HG03460 (cell line): ENCODE measurements at regions not wholly inside any gene's neighbourhood (a gene's known extent, or its start where the extent isn't known, plus 50 kb on each side); places are given as distances from the start of the nearest gene placed in this dataset.
A peak's percentile ranks its signal among the peaks of the same experiment; 100 is the strongest.

ENCODE experiments used
- ATAC-seq: cut with Tn5 transposase; IDR thresholded peaks from one replicate; pipeline ENCODE4 v1.9.1; 2021; ENCODE audit not compliant: unreplicated experiment

DNA sequence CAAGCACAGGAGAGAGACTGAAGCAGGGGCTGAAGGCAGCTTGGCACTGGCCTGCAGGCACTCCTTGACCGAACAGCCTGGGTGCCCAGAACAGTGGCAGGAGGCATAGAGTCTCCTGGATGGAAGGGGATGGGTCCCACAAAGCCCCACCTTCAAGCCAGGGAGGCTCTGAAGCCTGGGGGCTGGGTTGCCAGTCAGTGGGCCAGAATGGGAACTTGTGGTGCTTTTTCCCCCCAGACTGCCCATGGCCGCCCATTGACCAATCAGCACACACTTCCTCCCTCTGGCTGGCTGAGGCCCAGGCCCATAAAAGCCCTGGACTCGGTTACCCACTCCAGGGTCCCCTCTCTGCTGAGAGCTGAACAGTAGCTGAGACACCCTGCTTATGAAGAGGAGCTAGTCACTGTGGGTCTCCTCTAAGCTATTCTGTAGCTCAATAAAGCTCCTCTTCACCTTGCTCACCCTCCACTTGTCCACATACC, 109.6 kb downstream of the ELAPOR2 start:
- ATAC-seq = no peak

DNA sequence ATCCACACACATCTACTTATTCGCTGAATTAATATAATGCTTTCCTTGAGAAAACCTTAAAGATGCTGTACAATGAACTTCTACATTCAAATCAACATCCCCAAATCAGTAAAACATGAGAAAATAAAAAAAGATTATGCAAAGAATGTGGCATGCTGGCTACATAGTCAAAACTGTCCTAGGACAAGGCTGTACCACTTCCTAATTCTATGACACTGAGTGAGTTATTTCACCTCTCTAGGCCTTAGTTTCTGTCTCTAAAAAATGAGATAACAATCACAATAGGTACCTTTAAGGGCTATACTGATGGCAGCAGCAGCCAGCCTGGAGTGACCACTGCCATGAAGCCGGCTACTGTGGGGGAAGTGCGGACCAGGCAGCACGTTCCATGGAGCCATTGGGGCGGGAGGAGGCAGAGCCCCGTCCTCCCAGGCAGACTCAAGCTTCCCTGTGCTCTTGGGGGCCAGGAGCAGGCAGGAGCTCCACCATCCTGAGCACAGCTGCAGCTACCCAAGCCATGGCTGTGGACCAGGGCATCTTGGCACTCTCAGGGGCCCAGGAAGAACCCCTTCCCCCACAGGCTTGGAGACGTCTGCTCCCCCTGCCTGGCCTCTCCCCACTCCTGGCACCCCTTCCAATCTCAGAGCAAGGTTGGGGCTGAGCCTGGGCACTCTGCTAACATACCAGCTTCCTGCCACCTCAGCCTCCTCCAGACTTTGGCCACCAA, 110.2 kb downstream of the ELAPOR2 start:
- ATAC-seq = peak; percentile 93

DNA sequence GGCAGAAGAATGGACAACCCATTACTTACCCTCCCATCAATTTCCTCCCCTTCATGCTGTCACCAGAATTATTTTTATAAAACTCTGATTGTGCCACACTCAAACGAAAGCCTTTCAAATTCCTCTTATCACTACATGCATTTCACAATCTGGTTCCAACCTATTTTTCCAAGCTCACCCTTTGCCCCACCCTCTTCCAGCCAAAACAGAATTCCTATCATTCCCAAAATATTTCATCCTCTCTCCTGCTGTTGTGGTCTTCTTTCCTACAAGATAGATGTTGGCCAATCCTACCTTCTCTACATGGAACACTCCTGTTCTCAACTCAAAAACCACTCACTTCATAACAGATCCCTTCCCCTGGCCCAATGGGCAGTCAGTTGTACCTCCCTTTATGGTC, 111.5 kb downstream of the ELAPOR2 start:
- no peak for ATAC-seq

DNA sequence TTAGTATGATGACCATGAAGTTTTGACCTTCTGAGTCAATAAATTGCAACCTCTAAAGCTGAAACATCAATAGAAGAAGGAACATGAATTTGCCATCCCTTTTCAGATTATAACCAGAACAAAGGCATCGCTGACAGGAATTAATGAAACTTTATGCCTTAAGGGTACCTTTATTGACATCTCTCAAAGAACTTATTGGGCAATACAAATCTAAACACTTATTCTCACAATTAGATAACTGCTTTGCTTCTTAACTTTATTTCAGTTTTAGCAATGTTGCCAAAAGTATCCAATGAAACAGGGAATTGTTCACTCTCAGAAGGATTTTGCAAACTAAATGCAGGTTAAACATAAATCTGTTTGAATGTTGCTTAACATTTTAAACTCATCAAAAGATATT, 116.0 kb downstream of the ELAPOR2 start:
- ATAC-seq = no peak

DNA sequence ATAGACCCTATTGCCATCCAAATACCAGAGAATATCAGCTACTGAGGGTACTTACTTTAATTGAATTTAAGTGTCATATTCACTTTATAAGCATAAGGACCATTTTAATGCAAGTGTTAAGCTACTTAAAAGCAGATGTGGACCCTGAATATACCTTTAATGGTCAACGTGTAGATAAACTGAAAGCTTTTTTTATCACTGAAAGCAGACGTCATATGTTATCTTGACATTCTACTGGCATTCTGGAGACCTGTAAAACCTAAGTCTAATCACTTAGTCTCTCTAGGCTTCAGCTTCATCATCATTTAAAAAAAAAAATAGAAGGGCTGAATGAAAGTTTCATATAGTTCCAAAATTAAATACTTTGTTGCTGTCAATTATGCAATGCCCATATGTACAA, 116.5 kb downstream of the ELAPOR2 start:
- no peak for ATAC-seq

DNA sequence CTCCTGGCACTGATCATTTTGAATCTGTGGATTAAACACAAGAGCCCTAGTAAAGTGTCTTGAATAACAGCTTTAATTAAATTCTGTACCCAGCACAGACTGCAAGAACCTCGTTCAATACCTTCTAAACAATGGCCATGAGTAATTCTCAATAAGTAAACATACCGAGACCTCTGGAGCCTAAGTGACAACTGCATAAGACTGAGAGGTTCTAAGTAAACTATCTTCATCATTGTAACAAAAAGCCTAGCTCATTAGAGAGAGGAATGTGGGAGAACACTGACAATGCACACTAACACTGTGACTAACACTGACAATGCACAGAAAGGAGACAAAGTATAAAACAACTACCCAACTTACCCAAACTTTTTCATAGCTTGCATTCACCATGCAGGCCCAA, 117.4 kb downstream of the ELAPOR2 start:
- no peak for ATAC-seq

DNA sequence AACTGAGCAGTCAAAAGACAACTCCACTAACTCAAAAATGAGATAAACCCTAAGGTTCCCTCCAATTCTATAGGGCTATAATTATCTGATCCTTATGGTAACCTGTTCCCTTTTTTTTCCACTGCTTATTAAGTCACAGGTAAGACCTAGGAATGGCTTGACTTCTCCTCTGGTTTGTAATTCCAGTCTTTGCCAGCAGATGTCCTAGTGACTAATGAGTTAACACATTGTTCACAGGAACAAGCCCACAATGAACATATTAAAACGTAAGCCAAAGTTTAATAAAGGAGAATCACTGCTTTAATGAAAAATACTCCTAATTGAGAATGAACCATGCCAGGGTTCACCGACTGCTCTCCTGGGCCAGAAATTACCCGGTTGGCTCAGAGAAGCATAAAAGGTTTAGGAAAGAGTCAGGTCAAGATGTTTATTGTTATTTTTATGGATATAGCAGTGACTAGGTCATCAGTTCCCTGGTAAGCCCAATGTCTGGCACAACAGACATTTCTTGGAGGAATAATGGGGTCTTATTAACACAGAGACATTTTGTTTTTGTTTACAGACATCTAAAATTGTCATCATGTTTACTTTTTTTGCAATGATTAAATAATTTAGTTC, 120.1 kb downstream of the ELAPOR2 start:
- peak; percentile 81 for ATAC-seq

DNA sequence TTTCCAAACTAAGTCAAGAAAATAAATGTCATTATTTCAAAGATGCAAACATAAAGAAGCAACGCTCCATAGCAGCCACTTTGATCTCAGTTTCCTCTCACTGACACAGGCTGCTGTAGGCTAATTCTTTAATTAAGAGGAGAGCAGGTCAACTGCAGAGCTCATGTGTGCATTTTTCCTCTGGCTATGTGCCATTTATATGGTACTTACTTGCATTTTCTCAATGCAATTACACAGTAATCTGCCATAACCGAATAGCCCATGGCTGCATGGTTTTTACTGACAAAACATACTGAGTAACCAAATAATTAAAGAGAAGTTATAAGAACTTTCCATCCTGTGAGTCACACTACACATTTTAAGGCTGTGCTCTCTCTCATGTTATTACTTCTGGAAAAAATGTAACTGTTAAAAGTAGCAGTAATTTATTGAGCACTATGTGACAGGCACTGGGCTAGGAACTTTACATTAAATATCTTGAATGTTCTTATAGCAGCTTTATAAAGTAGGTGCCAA, 122.0 kb downstream of the ELAPOR2 start:
- no peak for ATAC-seq

DNA sequence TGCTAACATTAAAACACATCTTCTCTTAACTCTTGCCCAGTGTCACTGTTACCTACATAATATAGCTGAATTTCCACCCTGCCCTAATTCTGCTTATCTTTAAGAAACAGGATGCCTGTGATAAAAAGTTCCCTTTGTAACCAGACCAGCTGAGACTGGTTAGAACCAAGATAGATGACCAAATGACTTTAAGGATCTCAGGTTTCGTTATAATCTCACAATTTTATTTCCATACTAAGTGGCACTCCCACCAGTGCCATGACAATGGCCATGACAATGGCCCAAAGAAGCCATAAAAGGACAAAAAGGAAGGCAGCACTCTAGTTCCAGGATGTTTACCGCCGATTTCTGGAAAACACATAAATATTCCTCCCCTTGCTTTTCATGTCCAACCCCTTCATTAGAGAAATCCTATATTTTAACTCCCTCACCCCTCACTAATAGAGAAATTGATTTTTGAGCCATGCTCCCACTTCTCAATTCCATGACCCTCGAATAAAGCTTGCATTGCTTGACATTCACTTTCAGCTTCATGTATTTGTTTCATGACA, 126.1 kb downstream of the ELAPOR2 start:
- no peak for ATAC-seq

DNA sequence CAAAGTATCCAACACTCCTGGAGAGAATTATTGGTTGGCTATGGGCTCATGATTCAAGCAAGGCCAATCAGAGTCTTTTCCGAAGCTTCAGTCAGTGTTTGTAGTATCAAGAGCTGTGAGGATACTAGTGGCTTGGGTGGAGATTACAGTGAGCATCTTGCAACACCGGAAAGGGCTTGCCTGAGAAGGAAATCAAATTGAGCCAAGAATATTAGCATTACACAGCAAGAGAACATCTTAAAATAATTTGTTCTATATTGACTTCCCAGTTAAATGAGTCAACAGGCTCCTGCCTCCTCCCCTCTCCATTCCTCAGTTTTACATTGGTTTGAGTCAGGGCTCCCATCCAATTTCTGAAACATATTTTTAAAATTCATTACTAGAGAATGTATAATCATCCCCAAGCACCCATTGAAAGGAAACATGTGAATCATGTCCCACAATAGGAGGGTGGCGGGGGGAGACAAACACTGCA, 127.4 kb downstream of the ELAPOR2 start:
- ATAC-seq = no peak

DNA sequence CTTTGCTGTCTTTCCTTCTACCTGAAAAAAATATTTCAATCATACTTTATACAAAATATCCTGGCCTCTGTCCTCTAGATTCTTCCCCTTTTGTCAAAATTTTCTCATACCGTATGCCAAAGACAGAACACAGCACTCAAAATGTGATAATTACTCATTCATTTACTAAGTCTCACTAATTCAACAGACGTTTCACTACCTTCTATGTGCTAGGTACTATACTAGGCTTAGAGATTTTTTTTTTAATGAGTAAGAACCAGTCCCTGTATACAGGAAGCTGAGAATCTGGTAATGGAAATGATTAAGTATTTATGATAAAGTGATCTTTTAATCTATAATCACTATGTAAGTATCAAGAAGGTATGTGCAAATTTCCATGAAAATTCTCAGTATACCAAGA, 128.0 kb downstream of the ELAPOR2 start:
- ATAC-seq = no peak

DNA sequence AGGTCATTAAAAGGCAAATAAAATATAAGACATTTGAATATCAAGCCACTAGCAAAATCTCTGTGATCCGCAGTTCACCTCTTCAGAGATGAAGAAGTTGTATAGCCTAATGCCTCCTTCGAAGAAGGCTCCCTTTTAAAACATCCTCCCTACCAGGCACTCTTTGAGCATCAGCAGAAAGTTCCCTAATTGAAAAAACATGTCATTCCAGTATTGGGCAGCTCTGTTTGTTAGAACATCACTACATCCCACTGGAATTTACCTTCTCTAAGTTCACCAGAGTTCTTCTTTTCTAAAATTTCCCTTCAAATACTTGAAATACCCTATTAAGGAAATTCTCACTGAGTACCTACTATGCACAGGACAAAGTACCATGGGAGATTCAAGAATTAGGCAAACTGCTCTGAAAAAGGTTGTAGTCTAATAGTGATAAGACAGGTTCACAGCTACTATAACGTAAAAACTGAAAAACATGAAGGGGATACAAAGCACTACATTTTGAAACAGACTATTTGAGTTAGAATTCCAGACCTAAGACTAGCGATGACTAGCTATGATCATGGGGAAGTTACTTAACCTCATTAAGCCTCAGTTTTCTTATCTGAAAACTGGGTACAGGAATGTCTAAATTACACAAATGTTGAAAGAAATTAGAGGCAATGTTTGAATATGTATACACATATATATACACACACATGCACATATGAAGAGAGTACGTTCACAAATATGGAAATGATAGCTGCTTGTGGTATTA, 128.7 kb downstream of the ELAPOR2 start:
- no peak for ATAC-seq

DNA sequence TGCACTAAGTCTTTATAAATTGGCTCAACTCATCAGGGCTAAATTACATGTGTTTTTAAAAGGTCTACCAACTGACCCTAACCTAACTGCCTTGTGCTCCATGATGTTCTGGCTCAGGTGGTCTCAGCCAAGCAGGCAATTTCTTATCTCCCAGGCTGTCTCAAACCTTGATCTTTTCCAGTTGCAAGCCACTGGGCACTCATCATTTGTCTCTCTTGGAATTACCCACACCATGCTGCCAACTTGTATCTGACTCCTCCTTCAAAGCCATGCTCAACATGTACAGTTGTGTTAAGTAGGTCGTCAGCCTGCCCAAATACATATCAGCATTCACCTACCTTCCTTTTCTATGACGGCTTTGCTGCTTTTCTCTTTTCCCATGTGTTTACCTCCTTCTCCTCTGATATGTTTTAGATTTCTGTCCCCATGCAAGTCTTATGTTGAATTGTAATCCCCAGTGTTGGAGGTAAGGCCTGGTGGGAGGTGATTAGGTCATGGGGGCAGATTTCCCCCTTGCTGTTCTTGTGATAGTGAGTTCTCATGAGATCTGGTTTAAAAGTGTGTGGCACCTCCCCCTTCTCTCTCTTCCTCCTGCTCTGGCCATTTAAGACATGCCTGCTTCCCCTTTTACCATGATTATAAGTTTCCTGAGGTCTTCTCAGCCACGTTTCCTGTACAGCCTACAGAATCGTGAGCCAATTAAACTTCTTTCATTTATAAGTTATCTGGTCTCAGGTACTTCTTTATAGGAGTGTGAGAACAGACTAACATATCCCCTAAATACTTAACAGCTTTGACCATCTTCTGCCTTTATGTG, 130.0 kb downstream of the ELAPOR2 start:
- ATAC-seq = no peak

DNA sequence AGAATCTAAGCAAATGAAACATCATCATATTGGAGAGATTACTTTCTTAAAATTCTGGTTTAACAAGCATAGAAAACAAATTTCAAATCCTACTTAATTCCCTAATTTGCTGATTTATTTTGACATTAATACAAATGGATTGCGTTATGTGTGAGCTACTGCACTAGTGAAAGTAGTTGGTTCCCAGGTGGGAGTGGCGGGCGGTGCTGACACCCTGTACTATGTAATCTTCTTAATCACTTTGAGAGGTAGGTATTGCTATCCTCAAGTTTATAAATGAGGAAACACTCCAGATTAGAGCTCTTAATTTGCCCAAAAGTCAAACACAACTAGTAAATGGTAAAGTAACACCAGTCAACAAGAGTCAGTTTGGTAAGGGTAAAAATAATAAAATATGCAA, 131.1 kb downstream of the ELAPOR2 start:
- ATAC-seq = no peak

DNA sequence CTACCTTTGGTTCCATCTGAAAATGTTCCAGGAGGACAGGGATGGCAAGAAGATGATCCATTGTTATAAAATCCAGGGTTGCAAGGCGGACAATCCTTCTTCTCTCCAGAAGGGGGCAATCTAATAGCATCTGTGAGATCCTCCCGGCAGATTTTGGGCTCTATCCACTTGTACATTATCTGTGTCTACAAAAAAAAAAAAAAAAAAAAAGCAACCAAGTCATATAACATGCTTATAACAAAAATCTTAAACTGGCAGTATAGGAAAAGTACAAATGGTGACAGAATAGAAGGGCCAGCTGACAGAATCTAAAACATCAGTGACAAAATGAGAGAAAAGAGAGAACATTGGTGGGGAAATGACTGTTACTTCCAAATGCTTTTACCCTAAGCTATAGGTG, 132.7 kb downstream of the ELAPOR2 start:
- ATAC-seq = no peak

DNA sequence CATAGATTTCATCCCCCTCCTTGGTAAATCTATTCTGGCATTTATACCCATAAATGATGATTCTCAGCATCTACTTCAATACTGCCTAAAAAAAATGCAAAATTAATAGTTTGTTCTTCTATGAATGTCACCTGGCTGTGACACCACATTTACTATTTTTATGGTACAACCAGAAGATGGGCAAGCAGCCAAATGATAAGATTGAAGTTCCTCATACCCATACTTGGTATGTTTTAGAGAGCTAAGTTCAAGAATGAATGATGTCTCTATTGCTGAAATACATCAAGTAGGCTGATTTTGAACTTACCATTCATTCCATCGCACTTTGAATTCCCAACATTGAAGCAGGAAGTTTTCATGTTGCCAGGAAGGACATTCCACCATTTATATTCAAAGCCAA, 134.2 kb downstream of the ELAPOR2 start:
- ATAC-seq = no peak

DNA sequence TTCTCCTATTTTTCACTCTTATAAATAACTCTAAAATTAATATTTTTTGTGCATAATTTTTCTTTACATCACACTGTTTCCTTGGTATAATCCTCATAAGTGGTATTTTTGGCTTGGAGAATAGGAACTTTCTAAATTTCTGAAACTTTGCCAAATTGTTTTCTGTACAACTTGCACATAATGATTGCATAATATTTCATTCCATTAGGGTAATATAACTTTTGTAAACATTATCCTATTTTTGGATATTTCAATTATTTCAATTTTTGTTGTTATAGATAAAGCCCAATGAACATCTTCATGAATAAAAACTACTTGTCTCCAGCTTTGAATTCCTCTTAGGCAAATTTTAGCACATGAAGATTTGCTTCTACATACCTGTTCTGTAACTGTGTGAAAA, 135.9 kb downstream of the ELAPOR2 start:
- ATAC-seq = no peak

DNA sequence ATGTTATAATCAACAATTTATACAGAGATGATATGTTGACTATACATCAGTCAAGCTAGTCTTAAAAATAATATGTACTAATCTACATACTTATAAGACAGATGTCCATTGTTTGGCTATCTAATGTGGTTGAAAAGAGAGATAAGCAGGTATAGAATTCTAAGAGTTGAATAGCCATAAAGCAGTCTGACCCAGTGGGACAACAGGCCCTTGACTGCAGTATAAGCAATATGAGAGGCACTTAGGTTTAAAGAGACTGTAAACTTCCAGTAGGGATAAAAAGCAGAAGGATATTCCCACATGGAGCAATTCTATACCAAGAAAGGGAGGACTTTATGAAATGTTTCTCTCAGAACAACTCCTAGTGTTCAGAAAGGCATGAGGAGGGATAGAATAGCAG, 139.3 kb downstream of the ELAPOR2 start:
- ATAC-seq = no peak

DNA sequence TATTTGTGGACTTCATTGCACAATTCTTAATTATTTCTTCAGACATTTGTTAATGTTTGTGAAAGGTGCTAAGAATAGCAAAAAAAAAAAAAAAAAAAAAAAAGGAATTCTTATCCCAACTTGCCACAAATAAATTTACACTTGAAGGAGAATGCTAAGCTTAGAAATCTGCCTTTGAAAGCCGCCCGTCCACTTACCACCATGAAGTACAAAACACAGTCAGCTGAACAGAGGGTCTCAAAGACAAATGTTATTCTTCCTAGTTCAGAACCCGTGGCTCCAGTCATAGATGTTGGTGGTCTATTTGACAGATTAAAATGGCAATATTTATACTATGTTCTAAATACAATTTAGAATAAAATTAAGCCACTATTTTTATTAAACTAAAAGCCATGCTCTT, 141.2 kb downstream of the ELAPOR2 start:
- ATAC-seq = no peak

DNA sequence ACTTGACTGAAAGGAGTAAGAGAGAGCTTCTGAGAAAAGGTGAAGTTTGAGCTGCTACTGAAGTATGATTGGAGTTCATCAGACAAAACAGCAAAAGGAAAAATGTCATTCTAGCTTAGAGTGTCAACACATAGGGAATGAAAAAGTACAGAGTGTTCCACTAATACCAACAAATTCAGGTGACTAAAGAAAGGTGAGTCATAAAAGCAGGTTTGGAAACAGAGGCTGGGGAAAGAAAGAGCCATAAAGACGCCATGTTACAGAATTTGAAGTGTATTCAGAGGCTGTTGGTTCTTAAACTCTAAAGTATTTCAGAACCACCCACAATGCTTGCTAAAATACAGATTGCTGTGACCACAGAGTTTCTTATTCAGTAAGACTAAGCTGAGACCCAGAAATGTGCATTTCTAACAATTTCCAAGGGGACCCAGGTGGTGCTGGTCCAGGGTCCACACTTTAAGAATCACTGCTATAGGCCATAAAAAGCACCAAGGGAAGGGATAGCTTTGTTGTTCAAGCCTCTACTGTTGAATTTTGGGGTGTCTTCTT, 143.1 kb downstream of the ELAPOR2 start:
- ATAC-seq = no peak
